GDM1 (cell line): ENCODE measurements at regions not wholly inside any gene's neighbourhood (a gene's known extent, or its start where the extent isn't known, plus 50 kb on each side); places are given as distances from the start of the nearest gene placed in this dataset.

ENCODE experiments used
- DNase-seq: peaks from one replicate; lab custom pipeline; 2025; lab: John Stamatoyannopoulos, UW

DNA sequence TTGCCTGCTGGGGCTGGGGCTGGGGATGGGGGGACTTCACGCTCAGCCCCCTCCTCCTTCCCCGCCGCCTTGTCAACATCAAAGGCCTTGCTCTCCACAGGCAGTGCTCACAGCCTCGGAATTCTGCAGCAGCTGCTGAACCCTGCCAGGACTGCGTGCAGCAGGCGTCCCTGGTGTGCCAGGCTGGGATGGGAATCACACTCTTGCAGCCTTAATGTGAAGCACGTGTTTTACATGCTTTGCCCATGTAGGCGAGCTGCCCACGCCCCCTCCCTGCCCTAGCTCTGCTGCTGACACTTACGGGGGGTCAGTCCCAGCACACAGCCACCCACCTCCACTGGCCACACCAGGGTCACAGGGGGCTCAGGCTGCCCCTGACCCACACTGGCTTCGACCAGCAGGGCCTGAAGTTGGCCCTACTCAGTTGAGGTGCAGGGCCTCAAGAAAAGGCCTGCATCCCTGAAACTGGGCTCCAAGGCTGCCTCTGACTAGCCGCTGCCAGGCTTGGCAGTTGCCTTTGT, 276.2 kb upstream of the RTL1 start:
- no peak for DNase-seq

DNA sequence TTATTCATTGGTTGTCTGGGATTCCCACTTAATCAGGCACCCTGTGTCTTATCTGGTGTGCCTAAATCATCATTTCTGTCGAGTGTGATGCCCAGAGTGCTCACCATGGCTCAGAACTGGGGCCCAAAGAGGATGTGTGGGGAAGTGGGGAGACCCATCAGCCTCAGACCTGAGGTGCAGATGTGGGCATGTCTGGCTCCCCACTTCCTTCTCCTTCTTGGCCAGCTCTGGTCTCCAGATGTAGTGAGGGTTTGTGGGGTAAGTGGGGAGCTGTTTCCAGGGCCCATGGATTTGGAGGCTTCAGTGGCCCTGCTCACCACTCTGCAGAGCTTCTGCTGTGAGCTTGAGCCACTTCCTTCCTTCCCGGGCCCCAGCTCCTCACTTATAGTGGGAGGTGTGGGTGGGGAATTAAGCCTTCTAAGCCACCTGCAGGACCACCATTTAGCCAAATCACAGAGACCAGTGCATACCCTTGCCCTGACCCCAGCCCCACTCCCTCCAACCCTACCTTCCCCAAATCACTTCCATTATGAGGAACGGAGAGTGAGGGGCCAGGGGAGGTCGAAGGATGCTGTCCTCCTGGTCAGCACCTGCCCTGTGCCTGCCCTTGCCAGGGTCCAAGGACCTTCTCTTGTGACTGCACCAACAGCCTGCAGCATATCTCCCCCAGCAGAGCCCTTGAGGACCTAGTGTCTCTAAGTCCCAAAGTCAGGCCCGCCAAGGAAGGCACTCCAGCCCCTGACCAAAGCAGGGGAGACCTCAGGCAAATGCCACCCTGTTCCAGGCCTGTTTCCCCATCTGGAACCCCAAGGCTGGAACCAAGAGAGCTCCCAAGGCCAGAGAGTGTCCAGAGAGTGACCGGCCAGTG, 278.2 kb upstream of the RTL1 start:
- DNase-seq = no peak

DNA sequence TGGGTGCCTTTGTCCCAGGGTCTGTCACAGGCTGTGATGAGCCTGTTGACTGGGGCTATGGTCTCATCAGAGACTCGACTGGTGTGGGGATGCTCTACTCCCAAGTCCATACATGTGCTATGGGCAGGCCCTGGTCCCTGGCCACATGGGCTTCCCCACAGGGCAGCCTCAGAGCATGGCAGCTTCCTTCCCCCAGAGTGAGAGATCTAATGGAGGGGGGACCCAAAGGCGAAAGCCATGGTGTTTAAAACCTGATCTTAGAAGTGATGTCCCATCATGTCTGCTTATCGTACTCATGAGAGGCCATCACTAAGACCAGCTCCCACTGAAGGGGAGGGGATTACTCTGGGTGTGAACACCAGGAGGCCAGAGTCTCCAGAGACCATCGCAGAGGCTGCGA, 279.0 kb upstream of the RTL1 start:
- DNase-seq = no peak

DNA sequence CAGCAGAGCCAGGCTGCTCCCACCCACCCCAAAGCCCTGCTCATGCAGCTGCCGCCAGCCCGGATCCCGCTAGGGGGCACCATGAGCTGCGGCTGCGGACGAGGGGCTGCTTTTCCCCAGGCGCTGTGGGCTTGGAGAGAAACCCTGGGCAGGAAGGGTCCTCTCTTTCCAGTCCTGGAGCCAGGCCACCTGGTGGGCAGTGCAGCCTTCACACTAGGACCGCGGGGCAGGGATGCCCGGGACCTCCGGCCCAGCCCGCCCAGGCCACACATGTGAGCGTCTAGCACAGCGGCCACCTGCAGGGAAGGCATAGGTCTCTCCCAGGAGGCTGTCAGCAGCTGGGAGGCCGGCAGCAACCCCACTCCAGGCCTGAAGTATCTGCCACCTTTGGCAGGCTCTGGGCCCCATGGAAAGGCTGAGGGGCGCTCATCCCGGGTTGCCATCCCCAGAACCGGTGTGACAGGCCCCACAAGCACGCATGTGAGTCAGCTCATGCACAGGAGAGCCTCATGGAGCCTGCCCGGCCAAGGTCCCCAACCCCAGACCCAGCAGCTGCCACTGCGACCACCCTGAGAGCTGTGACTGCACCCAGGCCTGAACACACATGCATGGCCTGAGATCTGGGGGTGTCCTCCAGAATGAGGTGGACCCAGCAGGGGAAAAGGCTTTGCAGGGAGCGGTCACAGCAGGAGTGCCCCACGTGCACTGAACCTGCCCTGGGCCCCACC, 280.0 kb upstream of the RTL1 start:
- no peak for DNase-seq

DNA sequence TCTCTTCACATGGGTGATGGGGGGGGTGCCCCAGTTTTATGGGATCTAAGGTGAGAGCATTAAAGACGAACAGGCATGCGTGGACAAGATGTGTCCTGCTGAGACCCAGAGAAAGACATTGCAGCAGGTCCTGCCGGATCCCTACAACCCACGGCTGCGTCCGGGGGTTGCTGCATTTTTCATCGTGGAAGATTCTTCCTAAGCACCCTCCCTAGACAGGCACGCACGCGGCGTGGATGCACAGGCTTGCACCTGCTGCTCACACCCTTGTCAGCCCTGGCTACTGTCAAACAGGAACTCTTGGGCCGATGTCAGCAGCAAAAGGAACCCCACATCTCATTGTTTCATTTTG, 280.6 kb upstream of the RTL1 start:
- DNase-seq = no peak

DNA sequence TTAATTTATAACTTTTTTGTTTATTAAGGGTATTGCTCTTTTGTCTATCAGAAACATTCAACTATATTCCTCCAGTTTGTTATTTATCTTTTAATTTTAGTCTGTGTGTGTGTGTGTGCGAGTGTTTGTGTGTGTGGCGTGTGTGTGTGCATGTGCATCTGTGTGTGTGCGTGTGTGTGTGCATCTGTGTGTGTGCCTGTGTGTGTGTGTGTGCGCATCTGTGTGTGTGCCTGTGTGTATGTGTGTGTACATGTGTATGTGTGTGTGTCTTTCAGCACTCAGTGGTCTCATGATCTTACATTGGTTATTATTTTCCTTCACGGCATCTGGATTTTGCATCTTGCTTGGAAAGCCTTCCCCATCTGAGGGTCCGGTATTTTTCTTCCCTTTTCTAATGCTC, 281.1 kb upstream of the RTL1 start:
- no peak for DNase-seq

DNA sequence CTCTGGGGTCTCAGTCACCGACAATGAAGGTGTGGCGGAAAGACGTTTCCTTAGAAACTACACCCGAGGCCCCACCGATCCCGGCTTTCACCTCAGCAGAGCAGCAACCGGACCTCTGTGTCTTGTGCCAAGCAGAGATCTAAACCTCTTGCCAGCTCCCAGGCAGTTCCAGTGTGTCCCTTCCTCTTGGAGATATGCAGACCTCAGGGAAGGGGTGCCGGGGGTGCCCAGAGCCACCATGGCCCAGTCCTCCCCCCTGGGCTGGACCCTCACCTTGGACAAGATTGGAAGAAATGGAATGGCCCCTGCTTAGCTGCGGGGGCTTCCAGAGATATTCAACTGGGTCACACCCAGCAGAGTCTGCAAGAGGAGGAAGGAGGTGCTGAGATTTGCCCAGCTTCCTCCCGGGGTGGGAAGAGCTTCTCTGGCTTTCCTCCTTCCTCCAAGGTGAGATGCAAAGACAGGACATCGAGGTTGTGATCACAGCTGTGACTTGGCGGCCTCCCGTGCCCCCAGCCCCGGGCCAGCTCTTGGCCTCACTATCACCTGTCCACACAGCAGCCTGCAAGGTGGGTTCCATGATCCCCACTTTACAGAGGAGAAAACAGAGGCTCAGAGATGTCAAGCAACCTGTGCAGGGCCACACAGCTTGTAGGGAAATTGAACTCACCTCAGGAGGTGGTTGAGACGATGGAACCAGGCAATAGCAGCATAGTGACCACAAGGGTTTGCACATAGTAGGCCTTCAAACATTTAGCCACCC, 281.7 kb upstream of the RTL1 start:
- DNase-seq = no peak

DNA sequence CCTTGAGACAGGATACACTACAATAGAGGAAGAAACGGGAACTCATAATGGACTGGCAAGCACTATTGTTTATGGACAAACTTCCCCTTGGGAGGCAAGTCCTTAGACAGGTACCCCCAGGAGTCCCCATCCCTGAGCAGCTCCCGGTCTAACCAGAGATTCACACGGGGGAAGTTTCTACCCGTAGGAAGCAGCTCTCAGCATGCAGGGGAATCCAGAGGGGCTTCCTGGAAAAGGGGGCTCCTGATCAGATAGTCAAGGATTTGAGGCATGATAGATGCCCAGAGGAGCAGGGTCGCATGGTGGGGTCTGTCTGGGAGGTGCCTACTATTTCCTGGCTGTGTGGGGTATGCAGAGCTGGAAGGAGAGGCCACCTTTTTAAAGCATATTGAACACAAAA, 282.4 kb upstream of the RTL1 start:
- DNase-seq = no peak

DNA sequence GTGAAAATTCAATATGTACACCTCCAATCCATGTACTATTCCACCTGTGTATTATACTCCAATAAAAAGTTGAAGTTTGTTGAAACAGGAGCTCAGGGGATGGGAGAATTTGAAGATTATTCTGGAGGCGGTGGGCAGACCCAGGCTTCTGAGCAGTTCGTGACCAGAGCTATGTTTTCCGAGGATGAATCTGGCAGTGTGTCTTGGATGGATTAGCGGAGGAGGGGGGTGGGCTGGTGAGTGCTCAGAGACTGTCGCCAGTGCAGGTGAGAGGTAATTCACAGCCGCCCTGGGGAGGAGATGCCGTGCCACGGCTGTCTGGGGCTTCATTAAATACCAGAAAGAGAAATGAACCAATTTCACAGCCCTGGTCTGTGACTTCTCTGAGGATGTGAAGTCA, 283.0 kb upstream of the RTL1 start:
- DNase-seq = no peak

DNA sequence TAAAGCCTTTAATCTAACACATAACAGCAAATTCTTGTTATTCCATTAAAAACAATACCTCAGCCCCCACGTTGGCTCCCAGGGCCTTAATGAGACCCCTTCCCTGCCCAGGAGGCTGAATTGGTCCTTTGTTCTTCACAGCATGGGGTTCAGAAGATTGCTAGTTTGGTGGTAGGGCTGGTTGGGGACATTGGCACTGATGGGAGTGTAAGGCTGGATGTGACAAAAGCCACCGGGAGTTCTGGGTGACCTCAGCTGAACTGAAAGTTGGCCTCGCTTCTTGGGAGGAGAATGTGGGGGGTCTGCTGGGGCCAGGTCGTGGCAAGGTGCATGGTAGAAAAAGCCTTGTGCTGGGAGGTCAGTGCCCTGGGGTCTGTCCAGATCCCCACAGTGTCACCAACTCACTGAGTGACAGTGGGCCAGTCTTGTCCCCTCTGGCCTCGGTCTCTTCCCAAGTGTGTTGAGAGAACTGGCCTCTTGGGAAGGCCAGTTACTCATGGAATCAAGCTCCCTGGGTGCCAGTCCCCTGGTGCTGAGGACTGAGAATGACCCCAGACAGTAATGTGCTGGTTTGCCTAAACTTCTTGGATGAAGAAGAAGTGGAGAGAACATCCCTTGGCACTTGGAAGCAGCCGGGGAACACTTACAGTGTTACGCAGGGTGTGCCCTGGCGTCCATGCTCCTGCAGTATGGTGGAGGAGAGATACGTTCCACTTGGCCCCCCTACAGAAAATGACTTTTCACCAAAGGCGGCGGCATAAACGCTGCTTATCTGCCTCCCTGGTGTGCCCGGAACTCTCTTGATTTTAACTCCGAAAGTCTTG, 283.7 kb upstream of the RTL1 start:
- DNase-seq = no peak

DNA sequence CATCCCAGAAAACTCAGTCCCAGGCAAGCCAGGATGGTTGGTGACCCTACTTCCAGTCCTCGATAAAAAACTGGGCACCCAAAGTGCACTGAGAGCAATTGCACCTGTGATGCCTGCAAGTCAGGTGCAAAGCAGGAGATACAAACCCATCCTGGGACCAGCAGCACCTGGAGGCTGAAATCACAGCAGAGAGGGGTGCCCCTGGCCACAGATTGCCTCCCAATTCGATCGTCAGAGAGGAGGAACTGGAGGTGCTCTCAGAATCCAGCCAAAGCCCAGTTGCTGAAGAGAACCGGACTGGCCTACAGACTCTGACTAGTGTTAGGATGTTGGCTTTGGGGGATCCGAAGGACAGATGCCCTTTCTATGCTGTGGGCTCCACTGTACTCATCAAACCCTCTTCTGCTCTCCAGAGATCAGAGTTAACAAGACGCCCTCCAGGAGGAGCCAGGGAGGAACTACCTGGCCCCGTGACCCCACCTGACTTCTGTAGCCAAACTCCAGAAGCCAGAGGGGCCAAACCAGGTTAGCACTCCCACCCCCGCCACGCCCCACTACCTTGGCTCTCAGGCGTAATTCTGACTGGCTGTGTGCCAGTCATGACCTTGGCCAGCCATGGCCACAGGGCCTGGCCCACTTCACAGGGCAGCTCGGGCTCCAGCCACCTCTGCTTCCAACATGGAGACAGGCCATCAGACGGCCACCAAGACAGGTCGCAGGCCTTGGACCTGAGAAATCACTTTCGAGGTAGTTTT, 284.5 kb upstream of the RTL1 start:
- no peak for DNase-seq

DNA sequence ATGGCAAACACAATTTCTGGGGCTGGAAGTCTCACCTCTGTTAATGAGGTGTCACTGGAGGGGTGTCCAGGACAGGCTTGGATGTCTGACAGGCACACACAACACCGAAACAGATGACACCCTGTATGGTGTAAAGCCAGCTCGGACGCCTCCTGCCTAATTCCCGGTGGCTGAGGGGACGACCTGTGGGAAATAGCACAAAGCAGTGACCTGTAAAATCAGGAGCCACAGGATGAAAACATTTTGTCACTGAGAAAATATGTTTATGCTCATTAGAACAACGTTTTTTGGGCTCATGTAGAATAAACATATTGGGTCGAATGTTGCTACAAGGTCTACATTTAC, 285.0 kb upstream of the RTL1 start:
- no peak for DNase-seq

DNA sequence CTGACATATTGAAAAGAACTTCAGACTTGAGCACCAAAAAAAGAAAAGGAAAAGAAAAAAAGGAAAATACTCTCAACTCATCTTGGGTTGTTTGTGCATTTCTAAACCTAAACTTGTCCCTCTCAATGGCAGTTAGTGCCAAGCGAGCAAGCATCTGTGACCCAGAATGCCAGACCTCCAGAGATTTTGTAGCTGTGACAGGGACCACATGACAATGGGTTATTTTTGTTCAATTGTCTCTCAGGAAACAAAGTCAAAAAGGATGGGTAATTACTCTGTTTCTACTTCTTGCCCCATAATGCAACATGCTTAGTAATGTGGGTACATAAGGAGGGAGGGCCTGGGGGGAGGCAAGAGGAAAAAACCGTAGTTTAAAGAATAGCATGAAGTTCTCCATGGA, 285.7 kb upstream of the RTL1 start:
- DNase-seq = no peak

DNA sequence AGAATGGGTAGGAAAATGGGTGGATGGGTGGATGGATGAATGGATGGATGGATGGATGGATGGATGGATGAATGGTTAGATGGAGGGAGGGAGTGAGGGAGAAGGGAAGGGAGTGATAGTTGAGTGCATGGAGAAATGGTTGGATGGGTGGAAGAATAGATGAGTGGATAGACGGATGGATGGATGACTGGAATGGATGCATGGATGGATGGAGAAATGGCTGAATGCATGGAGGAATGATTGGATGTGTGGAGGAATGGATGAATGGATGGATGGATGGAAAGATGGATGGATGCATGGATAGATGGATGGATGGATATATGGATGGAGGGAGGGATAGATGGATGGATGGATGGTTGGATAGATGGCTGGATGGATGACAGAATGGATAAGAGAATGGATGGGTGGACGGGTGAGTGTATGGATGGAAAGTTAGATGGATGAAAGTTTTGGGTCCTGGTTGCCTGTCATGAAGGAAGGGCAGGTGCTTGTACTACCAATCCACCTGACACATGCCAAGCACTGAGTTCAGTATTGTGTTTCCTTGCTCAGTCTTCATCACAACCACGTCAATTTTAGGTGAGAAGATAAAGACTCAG, 286.5 kb upstream of the RTL1 start:
- DNase-seq = no peak

DNA sequence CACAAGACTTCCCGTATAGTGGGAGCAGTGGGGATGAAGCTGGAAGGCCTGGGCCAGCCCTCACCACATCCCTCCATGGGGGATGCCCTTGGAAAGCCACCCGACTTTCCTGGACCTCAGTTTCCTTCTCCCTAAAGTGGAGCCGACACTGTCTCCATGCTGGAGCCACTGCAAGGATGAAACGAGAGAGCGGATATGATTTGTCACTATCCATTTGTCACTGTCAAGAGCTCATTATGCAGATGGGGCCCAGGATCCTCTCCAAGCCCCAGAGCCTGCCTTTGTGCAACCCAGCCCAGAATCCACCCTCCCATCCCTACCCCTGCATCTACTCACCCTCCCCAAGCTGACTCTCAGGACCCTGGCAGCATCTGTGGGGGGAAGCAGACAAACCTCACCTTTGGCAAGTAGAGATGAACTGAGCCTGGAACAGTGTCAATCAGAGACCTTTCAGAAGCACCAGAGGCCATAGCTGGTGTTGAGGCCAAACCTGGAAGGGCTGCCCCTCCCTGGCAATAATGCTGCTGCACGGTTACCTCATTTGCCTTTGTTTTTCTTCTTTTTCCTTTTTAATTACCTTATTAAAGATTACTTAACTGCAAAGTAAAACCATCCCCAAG, 287.7 kb upstream of the RTL1 start:
- no peak for DNase-seq

DNA sequence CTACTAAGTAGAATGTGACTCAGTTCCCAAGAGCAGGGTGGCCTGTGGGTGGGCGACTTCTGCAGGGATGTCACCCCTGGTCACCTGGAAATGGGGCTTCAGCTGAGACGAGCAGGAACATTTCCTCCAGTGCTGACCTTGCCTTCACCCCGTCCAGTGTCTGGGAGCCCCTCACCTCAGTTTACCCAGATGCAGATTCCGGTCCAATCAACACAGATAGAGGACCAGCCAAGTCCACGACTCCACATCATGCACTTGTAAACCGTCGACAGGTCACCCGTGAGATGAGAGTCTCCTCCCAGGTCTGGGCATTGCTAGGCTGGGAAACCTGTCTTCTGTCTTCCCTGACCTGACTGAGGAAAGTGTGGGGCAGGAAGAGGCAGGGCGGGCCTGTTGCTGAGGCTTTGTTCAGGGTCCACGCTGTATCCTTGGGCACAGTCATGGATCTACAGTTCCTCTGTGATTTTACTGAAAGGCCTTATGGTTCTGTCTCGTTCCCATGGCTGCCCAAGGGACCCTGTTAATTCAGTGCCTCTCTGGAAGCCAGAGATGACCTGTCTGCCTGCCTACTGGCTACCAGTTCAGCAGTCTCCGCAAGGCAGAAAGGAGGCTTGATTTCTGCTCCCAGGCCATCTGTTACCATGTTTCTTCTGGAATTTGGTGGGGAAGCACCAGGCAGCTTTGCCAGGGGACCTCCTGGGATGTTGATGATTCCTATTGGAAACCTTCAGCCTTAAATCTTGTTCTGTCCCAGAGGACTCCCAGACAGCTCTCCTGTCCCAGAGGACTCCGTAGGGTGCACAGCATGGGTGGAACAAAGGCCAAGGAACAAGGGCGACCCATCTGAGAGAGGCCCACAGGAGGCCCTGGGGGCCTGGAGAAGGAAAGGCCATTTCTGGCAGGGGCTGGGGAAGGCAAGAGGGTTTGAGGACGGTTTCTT, 288.5 kb upstream of the RTL1 start:
- DNase-seq = no peak

DNA sequence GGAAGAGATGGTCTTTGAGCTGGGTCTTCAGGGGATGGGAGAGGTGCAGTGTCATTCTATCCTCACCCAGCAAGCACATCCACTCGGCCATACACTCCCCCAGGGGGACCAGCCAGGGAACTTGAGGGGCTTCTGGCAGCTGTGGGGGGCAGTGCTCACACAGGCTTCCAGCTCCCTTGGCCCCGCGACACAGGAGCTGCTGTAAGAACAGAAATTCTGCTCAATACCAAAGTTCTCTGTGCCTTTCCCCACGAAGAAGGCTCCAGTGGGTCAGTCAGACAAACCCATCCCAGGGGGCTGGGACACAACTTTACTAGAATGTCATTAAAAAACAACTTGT, 289.1 kb upstream of the RTL1 start:
- no peak for DNase-seq

DNA sequence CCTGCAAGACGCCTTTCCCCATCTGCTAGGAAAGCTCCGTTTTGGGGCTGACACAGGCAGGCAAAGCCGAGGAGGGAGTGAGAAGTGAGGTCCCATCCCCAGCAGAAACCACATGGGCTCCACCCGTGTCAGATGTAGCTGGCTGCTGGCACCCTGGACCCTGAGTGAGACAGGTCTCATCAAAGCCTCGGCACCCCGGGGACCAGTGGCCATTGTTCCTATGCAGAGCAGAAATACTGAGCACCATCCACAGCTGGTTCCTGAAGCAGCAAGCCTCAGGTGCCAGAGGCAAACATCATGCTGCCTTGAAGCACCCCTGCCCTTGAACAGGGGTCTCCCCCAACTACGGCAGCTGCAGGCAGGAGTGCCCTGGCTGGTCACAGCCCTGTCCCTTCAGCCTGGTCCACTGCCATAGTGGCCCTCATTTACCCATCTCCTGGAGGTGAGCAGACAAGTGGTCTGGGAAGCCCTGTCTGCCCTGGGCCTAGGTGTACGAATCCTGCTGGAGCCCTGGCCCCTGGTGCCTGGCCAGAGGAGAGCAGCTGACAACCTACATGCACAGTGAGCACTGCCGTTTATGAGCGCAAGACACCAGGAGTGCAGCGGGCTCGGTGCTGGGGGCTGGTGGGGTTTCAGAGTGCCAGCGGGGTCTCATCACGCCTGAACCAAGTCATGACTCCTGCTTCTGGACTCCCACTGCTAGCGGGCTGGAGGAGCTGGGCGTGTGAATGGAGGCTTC, 289.8 kb upstream of the RTL1 start:
- DNase-seq = no peak
